HAP-1 (cell line): ENCODE measurements at regions not wholly inside any gene's neighbourhood (a gene's known extent, or its start where the extent isn't known, plus 50 kb on each side); places are given as distances from the start of the nearest gene placed in this dataset.
"Not testable (repeated sequence)": the region's sequence is repeated elsewhere in the genome, so short reads cannot be mapped to it uniquely, and the experiment has no call there.

Source experiments
- DNase-seq, 2 experiments: peaks; one replicate each; pipeline ENCODE4 v3.0.0-alpha.2; 2016 to 2020; ENCODE audit warnings: low spot score in 2 of 2
- H3K27me3 ChIP-seq: fragments of 250-450 bp; sonication (Bioruptor Pico); 2 replicates; pipeline ENCODE4 v1.5.1; 2020; ENCODE audit warnings: low read depth, mild to moderate bottlenecking, moderate library complexity
- H3K36me3 ChIP-seq: fragments of 250-450 bp; sonication (Bioruptor Pico); replicated peaks from 2 replicates; pipeline ENCODE4 v1.5.1; 2020; ENCODE audit warnings: mild to moderate bottlenecking
- H3K4me1 ChIP-seq: fragments of 250-450 bp; sonication (Bioruptor Pico); 2 replicates; pipeline ENCODE4 v1.5.1; 2020; ENCODE audit warnings: mild to moderate bottlenecking
- H3K4me3 ChIP-seq: fragments of 250-450 bp; sonication (Bioruptor Pico); 2 replicates; pipeline ENCODE4 v1.5.1; 2020; ENCODE audit warnings: mild to moderate bottlenecking, moderate library complexity
- H3K9me3 ChIP-seq: fragments of 250-450 bp; sonication (Bioruptor Pico); 2 replicates; pipeline ENCODE4 v1.5.1; 2020; ENCODE audit warnings: mild to moderate bottlenecking, moderate library complexity
- in situ Hi-C: fragments of 300-500 bp; cut with MboI; formaldehyde crosslinking; loops from 3 replicates; pipeline ENCODE4 v1.14.3; 2020; ENCODE audit warnings: low sequenced_read_pairs, inconsistent platforms, mixed read lengths

- in situ Hi-C loops = no loop called here
- Histone ChIP-seq H3K36me3 (no peaks in the 10 kb centered on the region), H3K9me3 (no peaks in the 10 kb centered on the region), H3K4me1 (no peaks in the 10 kb centered on the region), H3K27me3 (no peaks in the 10 kb centered on the region), H3K4me3 (no peak overlapping the region)
- DNase-seq = no peak
Measured at GRCh38 chr12:46567667-46568066, 195.1 kb upstream of the SLC38A2 start.

- Histone ChIP-seq H3K4me3 (no peak overlapping the region), H3K9me3 (no peaks in the 10 kb centered on the region), H3K27me3 (no peaks in the 10 kb centered on the region), H3K36me3 (no peaks in the 10 kb centered on the region), H3K4me1 (no peaks in the 10 kb centered on the region)
- in situ Hi-C loops = no loop called here
- no peak for DNase-seq
Measured at GRCh38 chr12:46562625-46563225, 190.2 kb upstream of the SLC38A2 start.

GRCh38 chr12:46561769-46562624, 189.4 kb upstream of the SLC38A2 start:
- H3K9me3 ChIP-seq, H3K4me1 ChIP-seq, in situ Hi-C loops, DNase-seq, H3K4me3 ChIP-seq, H3K27me3 ChIP-seq, H3K36me3 ChIP-seq: not testable (repeated sequence)

- H3K9me3 ChIP-seq = no peaks in the 10 kb centered on the region
- in situ Hi-C loops = no loop called here
- no peak for DNase-seq
- no peaks in the 10 kb centered on the region for H3K36me3 ChIP-seq
- no peaks in the 10 kb centered on the region for H3K27me3 ChIP-seq
- H3K4me1 ChIP-seq = peaks cover 3% of the 10 kb centered on the region
- no peak overlapping the region for H3K4me3 ChIP-seq
Measured at GRCh38 chr12:46560874-46561273, 188.3 kb upstream of the SLC38A2 start.

- Histone ChIP-seq H3K4me1 (peaks cover 8% of the 10 kb centered on the region), H3K4me3 (no peak overlapping the region), H3K27me3 (no peaks in the 10 kb centered on the region), H3K9me3 (no peaks in the 10 kb centered on the region), H3K36me3 (no peaks in the 10 kb centered on the region)
- in situ Hi-C loops = no loop called here
- no peak for DNase-seq
Measured at GRCh38 chr12:46560089-46560488, 187.5 kb upstream of the SLC38A2 start.

- Histone ChIP-seq H3K4me3 (no peak overlapping the region), H3K4me1 (peaks cover 8% of the 10 kb centered on the region), H3K9me3 (no peaks in the 10 kb centered on the region), H3K27me3 (no peaks in the 10 kb centered on the region), H3K36me3 (no peaks in the 10 kb centered on the region)
- no peak for DNase-seq
- in situ Hi-C loops = no loop called here
Measured at GRCh38 chr12:46559311-46559710, 186.7 kb upstream of the SLC38A2 start.

GRCh38 chr12:46558677-46559076, 186.1 kb upstream of the SLC38A2 start:
- Histone ChIP-seq H3K4me1 (peaks cover 8% of the 10 kb centered on the region), H3K27me3 (no peaks in the 10 kb centered on the region)
- in situ Hi-C loops = no loop called here

GRCh38 chr12:46557539-46558373, 185.2 kb upstream of the SLC38A2 start:
- in situ Hi-C loops = no loop called here
- DNase-seq = no peak
- Histone ChIP-seq H3K4me1 (peaks cover 8% of the 10 kb centered on the region), H3K9me3 (no peaks in the 10 kb centered on the region), H3K4me3 (no peak overlapping the region), H3K36me3 (no peaks in the 10 kb centered on the region), H3K27me3 (no peaks in the 10 kb centered on the region)

More at GRCh38 chr12:46558677-46559076, 186.1 kb upstream of the SLC38A2 start:
- no peak for DNase-seq
- no peaks in the 10 kb centered on the region for H3K9me3 ChIP-seq
- H3K4me3 ChIP-seq = no peak overlapping the region
- no peaks in the 10 kb centered on the region for H3K36me3 ChIP-seq

GRCh38 chr12:46556819-46557524, 184.4 kb upstream of the SLC38A2 start:
- peaks cover 8% of the 10 kb centered on the region for H3K4me1 ChIP-seq
- H3K36me3 ChIP-seq = no peaks in the 10 kb centered on the region
- no peak for DNase-seq
- no peaks in the 10 kb centered on the region for H3K27me3 ChIP-seq
- H3K4me3 ChIP-seq = no peak overlapping the region
- no peaks in the 10 kb centered on the region for H3K9me3 ChIP-seq
- in situ Hi-C loops = no loop called here

- Histone ChIP-seq H3K36me3 (no peaks in the 10 kb centered on the region), H3K27me3 (no peaks in the 10 kb centered on the region), H3K9me3 (no peaks in the 10 kb centered on the region), H3K4me1 (peaks cover 8% of the 10 kb centered on the region), H3K4me3 (no peak overlapping the region)
- in situ Hi-C loops = no loop called here
- no peak for DNase-seq
Measured at GRCh38 chr12:46556105-46556559, 183.6 kb upstream of the SLC38A2 start.

GRCh38 chr12:46555406-46555852, 182.9 kb upstream of the SLC38A2 start:
- Histone ChIP-seq H3K36me3 (no peaks in the 10 kb centered on the region), H3K9me3 (no peaks in the 10 kb centered on the region), H3K27me3 (no peaks in the 10 kb centered on the region), H3K4me3 (no peak overlapping the region), H3K4me1 (peaks cover 8% of the 10 kb centered on the region)
- in situ Hi-C loops = no loop called here
- no peak for DNase-seq

GRCh38 chr12:46554460-46554859, 181.9 kb upstream of the SLC38A2 start:
- H3K4me1 ChIP-seq = peaks cover 8% of the 10 kb centered on the region
- H3K9me3 ChIP-seq = no peaks in the 10 kb centered on the region
- H3K27me3 ChIP-seq = no peaks in the 10 kb centered on the region
- H3K4me3 ChIP-seq = no peak overlapping the region
- no peaks in the 10 kb centered on the region for H3K36me3 ChIP-seq
- in situ Hi-C loops = no loop called here
- DNase-seq = no peak

GRCh38 chr12:46553911-46554310, 181.3 kb upstream of the SLC38A2 start:
- Histone ChIP-seq H3K9me3 (no peaks in the 10 kb centered on the region), H3K27me3 (no peaks in the 10 kb centered on the region), H3K4me3 (no peak overlapping the region), H3K36me3 (no peaks in the 10 kb centered on the region), H3K4me1 (peaks cover 8% of the 10 kb centered on the region)
- in situ Hi-C loops = no loop called here
- DNase-seq = no peak
